Heart left ventricle (tissue), 16 donors: ENCODE measurements at regions not wholly inside any gene's neighbourhood (a gene's known extent, or its start where the extent isn't known, plus 50 kb on each side); places are given as distances from the start of the nearest gene placed in this dataset.

ENCODE experiments used
- ATAC-seq, 4 donors: fragments of 200-7000 bp; cut with Tn5 transposase; one replicate each; pipeline ENCODE4 v1.9.1; 2020 to 2022; ENCODE audit warnings: moderate library complexity in 4 of 4, mild to moderate bottlenecking in 3 of 4, moderate number of reproducible peaks in 1 of 4
- DNase-seq, 5 donors: peaks; one replicate each; pipeline ENCODE4 v3.0.0-alpha.2; 2020
- H3K27ac ChIP-seq, 12 donors: fragments of 200-600 bp; sonication (generic) in 4 of 12; one replicate each; pipeline versions ENCODE4 v1.5.0 to v1.8.0; 2016 to 2022; ENCODE audit warnings: mild to moderate bottlenecking in 2 of 12
- H3K27me3 ChIP-seq, 9 donors: fragments of 200-600 bp; sonication (generic) in 2 of 9; one replicate each; pipeline versions ENCODE4 v1.5.1 to v1.8.0; 2016 to 2022; ENCODE audit warnings: mild to moderate bottlenecking in 3 of 9
- H3K36me3 ChIP-seq, 9 donors: fragments of 200-600 bp; sonication (generic) in 2 of 9; one replicate each; pipeline versions ENCODE4 v1.5.0 to v1.8.0; 2018 to 2022; ENCODE audit warnings: mild to moderate bottlenecking in 2 of 9
- H3K4me1 ChIP-seq, 12 donors: fragments of 200-600 bp; sonication (generic) in 4 of 12; one replicate each; pipeline versions ENCODE4 v1.5.0 to v1.8.0; 2016 to 2022; ENCODE audit warnings: mild to moderate bottlenecking in 3 of 12
- H3K4me3 ChIP-seq, 12 donors: fragments of 200-600 bp; sonication (generic) in 4 of 12; one replicate each; pipeline versions ENCODE4 v1.5.0 to v1.8.0; 2017 to 2022; ENCODE audit warnings: mild to moderate bottlenecking in 9 of 12, moderate library complexity in 4 of 12
- H3K9me3 ChIP-seq, 12 donors: fragments of 200-600 bp; sonication (generic) in 4 of 12; one replicate each; pipeline versions ENCODE4 v1.5.0 to v1.8.0; 2016 to 2022; ENCODE audit warnings: mild to moderate bottlenecking in 1 of 12
- CTCF ChIP-seq, 12 donors: fragments of 200-600 bp; sonication (generic) in 4 of 12; IDR thresholded peaks; one replicate each; pipeline versions ENCODE4 v1.5.0 to v1.8.0; 2018 to 2022; ENCODE audit warnings: antibody characterized with exemption in 12 of 12, mild to moderate bottlenecking in 5 of 12
- POLR2A ChIP-seq, 2 donors: fragments of 450-650 bp; IDR thresholded peaks; one replicate each; pipeline ENCODE4 v1.6.1; 2017; ENCODE audit warnings: antibody characterized with exemption in 2 of 2, mild to moderate bottlenecking in 2 of 2, moderate library complexity in 2 of 2
- WGBS, 4 donors: extraction: QIAGEN DNeasy Blood & Tissue Kit in 2 of 4; methylation state at CpG; one replicate each; pipeline versions ENCODE4 v1.1.5 to v1.1.7; 2013 to 2018; 5-methylcytosine and 5-hydroxymethylcytosine counted together
- intact Hi-C, 10 donors: fragments of 100-400 bp; cut with DNase I; formaldehyde crosslinking; loops; one replicate each; pipeline versions ENCODE4 v1.11.1 to v1.14.2; 2022
- donor health status: ischemic (EF 13 %, LVEDD 7.1; RV severe dilation, severe dysfunction).
- donor health status: healthy with polysubstance abuse.
- donor health status: DM: no; HTN: yes; CAD: no.
- donor health status: DM: no; HTN: no; CAD: no.
- donor health status: ischemic (EF 25% LVEDD 6.9; RV normal size, moderate dysfunction).
- donor health status: ischemic (EF 25% LVEDD 5.7; RV mildly dilated, moderate dysfunction).
- donor health status: healthy.
- donor health status: DM: yes; HTN: yes; CAD: no.
- donor health status: ischemic (EF 35%, LVEDD 5.7; RV mildly dilated, moderate dysfunction).
- donor health status: nonischemic (EF 11% LVEDD 7.7; RV severe dilation, severe dysfunction).
- donor health status: DM: yes; HTN: yes; CAD: no.
- donor health status: PGD.
- donor health status: ischemic (EF 29% LVEDD 5.4; RV normal size, mild dysfunction).
- donor health status: nonischemic (EF 23%, LVEDD 6.1; RV moderate dilation, normal function).

GRCh38 chr1:238177351-238177750, 286.6 kb upstream of the ZP4 start:
- Histone ChIP-seq H3K4me1 (no peaks in the 10 kb centered on the region), H3K36me3 (no peaks in the 10 kb centered on the region), H3K27ac (no peak overlapping the region), H3K4me3 (no peak overlapping the region), H3K27me3 (no peaks in the 10 kb centered on the region), H3K9me3 (peaks cover 0 to 10% (median 0%) of the 10 kb centered on the region in 12 donors)
- TF ChIP-seq POLR2A (IDR thresholded peaks at IDR 0.05) = no peak
- no peak for TF ChIP-seq CTCF (IDR thresholded peaks at IDR 0.05)
- 65 to 82% (median 81%) methylated on average over 1 of the region's 1 CpG for WGBS, 4 donors
- intact Hi-C loops = no loop called here
- ATAC-seq = no peak
- DNase-seq = no peak

GRCh38 chr1:238176441-238176840, 285.7 kb upstream of the ZP4 start:
- Histone ChIP-seq H3K9me3 (peaks cover 0 to 3% (median 0%) of the 10 kb centered on the region in 12 donors), H3K27me3 (no peaks in the 10 kb centered on the region), H3K27ac (no peak overlapping the region), H3K4me1 (no peaks in the 10 kb centered on the region), H3K36me3 (no peaks in the 10 kb centered on the region), H3K4me3 (no peak overlapping the region)
- intact Hi-C loops = no loop called here
- 76 to 96% (median 88%) methylated on average over 2 of the region's 2 CpGs for WGBS, 4 donors
- ATAC-seq (no peak), DNase-seq (no peak)
- no peak for TF ChIP-seq POLR2A (IDR thresholded peaks at IDR 0.05)
- TF ChIP-seq CTCF (IDR thresholded peaks at IDR 0.05) = no peak

GRCh38 chr1:238171985-238172384, 281.3 kb upstream of the ZP4 start:
- intact Hi-C loops = no loop called here
- ATAC-seq = no peak
- H3K27me3 ChIP-seq = no peaks in the 10 kb centered on the region

GRCh38 chr1:238161955-238162354, 271.2 kb upstream of the ZP4 start:
- DNase-seq (no peak), ATAC-seq (no peak)
- Histone ChIP-seq H3K4me1 (no peaks in the 10 kb centered on the region), H3K9me3 (peaks cover 0 to 33% (median 13%) of the 10 kb centered on the region in 12 donors), H3K27ac (no peak overlapping the region), H3K4me3 (no peak overlapping the region), H3K36me3 (no peaks in the 10 kb centered on the region), H3K27me3 (no peaks in the 10 kb centered on the region)
- TF ChIP-seq CTCF (IDR thresholded peaks at IDR 0.05) (no peak), POLR2A (IDR thresholded peaks at IDR 0.05) (no peak)
- intact Hi-C loops = no loop called here

More at GRCh38 chr1:238171985-238172384, 281.3 kb upstream of the ZP4 start:
- H3K4me3 ChIP-seq = no peak overlapping the region
- H3K36me3 ChIP-seq = no peaks in the 10 kb centered on the region
- 47 to 64% (median 52%) methylated on average over 2 of the region's 2 CpGs for WGBS, 4 donors
- H3K9me3 ChIP-seq = no peaks in the 10 kb centered on the region
- no peaks in the 10 kb centered on the region for H3K4me1 ChIP-seq
- no peak for DNase-seq
- TF ChIP-seq CTCF (IDR thresholded peaks at IDR 0.05) (no peak), POLR2A (IDR thresholded peaks at IDR 0.05) (no peak)
- no peak overlapping the region for H3K27ac ChIP-seq
